ENCODE measurements at regions not wholly inside any gene's neighbourhood (a gene's known extent, or its start where the extent isn't known, plus 50 kb on each side); places are given as distances from the start of the nearest gene placed in this dataset.

- Histone ChIP-seq H3K4me1 (no peaks in the 10 kb centered on the region), H3K27ac (no peak overlapping the region), H3K4me3 (no peak overlapping the region), H3K36me3 (no peaks in the 10 kb centered on the region), H3K27me3 (no peaks in the 10 kb centered on the region), H3K9me3 (no peaks in the 10 kb centered on the region)
- intact Hi-C loops (cut with DNase I; ENCODE audit: low total_unique reads): no loop called here
- in situ Hi-C loops (cut with MboI; ENCODE audit: low pct_ligation_motif_present in 1 of 4, low pct_unique_long_range_greater_than_20kb in 1 of 4, low sequenced_read_pairs in 3 of 4): no loop called here
- TF ChIP-seq POLR2AphosphoS5 (IDR thresholded peaks at IDR 0.05) (no peak), CTCF (IDR thresholded peaks at IDR 0.05) (no peak), EP300 (IDR thresholded peaks at IDR 0.05; ENCODE audit: low read depth) (no peak), POLR2A (IDR thresholded peaks at IDR 0.05) (no peak)
- DNase-seq: no peak
These were observed 666.7 kb upstream of the GOT2 start for GRCh38 chr16:59400830-59401229.

GRCh38 chr16:59397638-59398037, 663.5 kb upstream of the GOT2 start:
- in situ Hi-C loops (cut with MboI; ENCODE audit: low pct_ligation_motif_present in 1 of 4, low pct_unique_long_range_greater_than_20kb in 1 of 4, low sequenced_read_pairs in 3 of 4) (no loop called here), intact Hi-C loops (cut with DNase I; ENCODE audit: low total_unique reads) (no loop called here)
- no peak for DNase-seq
- H3K27ac ChIP-seq: no peak overlapping the region
- no peaks in the 10 kb centered on the region for H3K36me3 ChIP-seq
- H3K4me1 ChIP-seq: no peaks in the 10 kb centered on the region
- H3K27me3 ChIP-seq: no peaks in the 10 kb centered on the region
- no peak overlapping the region for H3K4me3 ChIP-seq
- 69% methylated on average over 2 of the region's 2 CpGs; no CpG with 5 or more reads in 1 of the 2 donors for WGBS, 2 donors (ENCODE audit: low coverage in 1 of 2)
- no peaks in the 10 kb centered on the region for H3K9me3 ChIP-seq
- TF ChIP-seq POLR2A (IDR thresholded peaks at IDR 0.05) (no peak), POLR2AphosphoS5 (IDR thresholded peaks at IDR 0.05) (no peak), EP300 (IDR thresholded peaks at IDR 0.05; ENCODE audit: low read depth) (no peak), CTCF (IDR thresholded peaks at IDR 0.05) (no peak)

- in situ Hi-C loops (cut with MboI; ENCODE audit: low pct_ligation_motif_present in 1 of 4, low pct_unique_long_range_greater_than_20kb in 1 of 4, low sequenced_read_pairs in 3 of 4): no loop called here
- intact Hi-C loops (cut with DNase I; ENCODE audit: low total_unique reads): no loop called here
- Histone ChIP-seq H3K27ac (no peak overlapping the region), H3K4me1 (no peaks in the 10 kb centered on the region), H3K27me3 (no peaks in the 10 kb centered on the region), H3K4me3 (no peak overlapping the region), H3K36me3 (no peaks in the 10 kb centered on the region), H3K9me3 (no peaks in the 10 kb centered on the region)
- TF ChIP-seq EP300 (IDR thresholded peaks at IDR 0.05; ENCODE audit: low read depth): no peak
- TF ChIP-seq CTCF (IDR thresholded peaks at IDR 0.05): no peak
- no peak for TF ChIP-seq POLR2AphosphoS5 (IDR thresholded peaks at IDR 0.05)
- no peak for TF ChIP-seq POLR2A (IDR thresholded peaks at IDR 0.05)
- no peak for DNase-seq
These were observed 660.4 kb upstream of the GOT2 start for GRCh38 chr16:59394526-59394925.

GRCh38 chr16:59392911-59393310, 658.8 kb upstream of the GOT2 start:
- Histone ChIP-seq H3K9me3 (no peaks in the 10 kb centered on the region), H3K27me3 (no peaks in the 10 kb centered on the region), H3K27ac (no peak overlapping the region), H3K4me1 (no peaks in the 10 kb centered on the region), H3K36me3 (no peaks in the 10 kb centered on the region), H3K4me3 (no peak overlapping the region)
- DNase-seq: no peak
- intact Hi-C loops (cut with DNase I; ENCODE audit: low total_unique reads): no loop called here
- 14 to 50% methylated on average over 1 to 2 of the region's 2 CpGs for WGBS, 2 donors (ENCODE audit: low coverage in 1 of 2)
- TF ChIP-seq CTCF (IDR thresholded peaks at IDR 0.05) (no peak), POLR2A (IDR thresholded peaks at IDR 0.05) (no peak), POLR2AphosphoS5 (IDR thresholded peaks at IDR 0.05) (no peak), EP300 (IDR thresholded peaks at IDR 0.05; ENCODE audit: low read depth) (no peak)
- in situ Hi-C loops (cut with MboI; ENCODE audit: low pct_ligation_motif_present in 1 of 4, low pct_unique_long_range_greater_than_20kb in 1 of 4, low sequenced_read_pairs in 3 of 4): no loop called here
